Endothelial cell of umbilical vein (primary cell): ENCODE measurements at regions not wholly inside any gene's neighbourhood (a gene's known extent, or its start where the extent isn't known, plus 50 kb on each side); places are given as distances from the start of the nearest gene placed in this dataset.

Experiments used
- BruUV-seq: library from RNA; stranded (reverse); fragments of 400-500 nt; replicated peaks from 2 replicates; lab custom pipeline; 2021; lab: Mats Ljungman, UMichigan
- CTCF ChIA-PET: fragments of 300-600, 350-600 bp; sonication (Branson Sonifier 250); formaldehyde crosslinking; loops from one replicate; lab custom pipeline; 2021; ENCODE audit warnings: antibody characterized with exemption, inconsistent platforms; lab: Charles Lee
- POLR2A ChIA-PET: fragments of 300-600, 350-600 bp; sonication (Branson Sonifier 250); formaldehyde crosslinking; loops from one replicate; lab custom pipeline; 2021; ENCODE audit warnings: antibody characterized with exemption, inconsistent platforms; lab: Charles Lee
- DNase-seq: peaks from one replicate; pipeline ENCODE4 v3.0.0-alpha.2; 2011; ENCODE audit warnings: low read depth, low spot score
- FAIRE-seq: peaks from 2 replicates; lab custom pipeline; 2011; peaks lifted over from hg19 to GRCh38; lab: Jason Lieb, UNC
- H2AFZ ChIP-seq: 2 replicates; pipeline ENCODE4 v1.6.0; 2012; ENCODE audit warnings: low read depth, low read length, control low read depth, inconsistent platforms
- H3K27ac ChIP-seq: 2 replicates; pipeline ENCODE4 v1.5.1; 2011; ENCODE audit warnings: low read depth, mild to moderate bottlenecking, control low read depth, low read length, moderate library complexity; ENCODE audit not compliant: insufficient read depth
- H3K27me3 ChIP-seq, 2 experiments: 2 replicates each; pipeline versions ENCODE4 v1.6.0 to v1.6.1; 2011; ENCODE audit warnings: low read length in 2 of 2, mixed read lengths in 1 of 2; ENCODE audit not compliant: control insufficient read depth in 2 of 2, insufficient read depth in 2 of 2
- H3K36me3 ChIP-seq, 2 experiments: 2 replicates in 1 of 2; 3 replicates in 1 of 2; pipeline ENCODE4 v1.5.1; 2011; ENCODE audit warnings: low read length in 2 of 2, mild to moderate bottlenecking in 1 of 2, moderate library complexity in 1 of 2; ENCODE audit not compliant: control insufficient read depth in 2 of 2, insufficient read depth in 2 of 2; ENCODE audit errors: extremely low read depth in 1 of 2
- H3K4me1 ChIP-seq: 3 replicates; pipeline ENCODE4 v1.5.1; 2011; ENCODE audit warnings: mild to moderate bottlenecking, low read length; ENCODE audit not compliant: control insufficient read depth, insufficient read depth; ENCODE audit errors: extremely low read depth
- H3K4me2 ChIP-seq: 2 replicates; pipeline ENCODE4 v1.6.1; 2011; ENCODE audit warnings: low read length, control low read depth, mixed read lengths; ENCODE audit not compliant: insufficient read depth
- H3K4me3 ChIP-seq, 3 experiments: fragments of 200-600 bp in 1 of 3; sonication (generic), shearing (Covaris generic) in 1 of 3; replicated peaks in 1 of 3; 2 replicates each; pipeline ENCODE4 v1.5.1; 2011 to 2016; ENCODE audit warnings: control low read depth in 3 of 3, low read length in 3 of 3, mild to moderate bottlenecking in 2 of 3, inconsistent platforms in 1 of 3, low read depth in 1 of 3, moderate library complexity in 1 of 3; ENCODE audit not compliant: insufficient read depth in 1 of 3
- H3K79me2 ChIP-seq: 2 replicates; pipeline ENCODE4 v1.6.0; 2012; ENCODE audit warnings: low read length, inconsistent platforms; ENCODE audit not compliant: control insufficient read depth, insufficient read depth
- H3K9ac ChIP-seq: replicated peaks from 2 replicates; pipeline ENCODE3; 2011; ENCODE audit warnings: low read length, control low read depth; ENCODE audit not compliant: insufficient read depth; ENCODE audit errors: extremely low read depth
- H3K9me1 ChIP-seq: replicated peaks from 3 replicates; pipeline ENCODE4 v1.6.0; 2011; ENCODE audit warnings: mild to moderate bottlenecking, low read length; ENCODE audit not compliant: control insufficient read depth, insufficient read depth; ENCODE audit errors: extremely low read depth
- H3K9me3 ChIP-seq: replicated peaks from 2 replicates; pipeline ENCODE4 v1.5.1; 2012; ENCODE audit warnings: low read length, inconsistent platforms; ENCODE audit not compliant: control insufficient read depth, insufficient read depth
- H4K20me1 ChIP-seq: replicated peaks from 2 replicates; pipeline ENCODE3; 2011; ENCODE audit warnings: mild to moderate bottlenecking, low read length; ENCODE audit not compliant: control insufficient read depth, insufficient read depth; ENCODE audit errors: extremely low read depth
- CTCF ChIP-seq, 2 donors: IDR thresholded peaks; 1 replicate in 1 of 2; 2 replicates in 1 of 2; pipeline ENCODE4 v1.5.1; 2011; ENCODE audit warnings: low read length in 2 of 2, mild to moderate bottlenecking in 2 of 2, moderate library complexity in 2 of 2, control low read depth in 1 of 2, inconsistent platforms in 1 of 2, low read depth in 1 of 2; ENCODE audit not compliant: insufficient read depth in 1 of 2; ENCODE audit errors: extremely low read depth in 1 of 2
- JUN ChIP-seq: IDR thresholded peaks from 2 replicates; pipeline ENCODE4 v1.6.1; 2011; ENCODE audit warnings: borderline replicate concordance, low read depth; ENCODE audit not compliant: insufficient read length, insufficient read depth
- MYC ChIP-seq: IDR thresholded peaks from one replicate; pipeline ENCODE4 v1.6.1; 2011; ENCODE audit warnings: mild to moderate bottlenecking, low read depth, low read length
- dilution Hi-C: fragments of 300-500 bp; cut with MboI; formaldehyde crosslinking; loops from one replicate; pipeline ENCODE4 v1.15.0; 2019; ENCODE audit warnings: low sequenced_read_pairs; ENCODE audit not compliant: extremely low pct_ligation_motif_present
- intact Hi-C: fragments of 100-400 bp; cut with micrococcal nuclease; formaldehyde crosslinking; loops from one replicate; pipeline ENCODE4 v1.10.0; 2022

DNA sequence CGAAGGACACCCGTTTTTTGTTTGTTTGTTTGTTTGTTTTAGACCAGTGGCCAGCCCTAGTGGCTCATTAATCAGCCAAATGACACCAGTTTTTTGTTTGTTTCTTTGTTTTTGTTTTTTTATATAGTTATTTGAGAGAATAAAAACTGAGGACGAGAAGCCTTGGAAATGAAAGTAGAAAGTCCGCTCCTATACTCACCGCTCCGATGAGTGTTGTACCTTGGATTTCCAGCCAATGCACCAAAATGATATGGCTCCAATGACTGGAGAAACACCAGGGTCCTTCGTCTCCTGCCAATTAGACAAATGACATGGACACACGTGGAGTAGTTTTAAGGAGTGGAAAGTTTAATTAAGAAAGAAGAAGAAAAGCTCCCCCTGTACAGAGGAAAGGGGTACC is 87.9 kb downstream of the ZXDA start:
- Histone ChIP-seq H3K4me1 (no peaks in the 10 kb centered on the region), H3K4me2 (no peak overlapping the region), H2AFZ (no peak overlapping the region), H4K20me1 (no peaks in the 10 kb centered on the region), H3K27me3 (no peaks in the 10 kb centered on the region), H3K9ac (no peak overlapping the region), H3K9me3 (no peaks in the 10 kb centered on the region), H3K36me3 (no peaks in the 10 kb centered on the region), H3K79me2 (no peaks in the 10 kb centered on the region), H3K9me1 (no peaks in the 10 kb centered on the region), H3K4me3 (no peak overlapping the region), H3K27ac (no peak overlapping the region)
- DNase-seq (no peak), FAIRE-seq (no peak)
- ChIA-PET CTCF (interaction anchor here (0.6 to 6.0 kb wide), 10 partner anchors 79 to 1058 kb away, joined by 3 to 55 read pairs (median 5); no protein-coding TSS in a partner anchor), POLR2A (no interaction called here)
- no TSS peak for BruUV-seq
- intact Hi-C loops: no loop called here
- dilution Hi-C loops: no loop called here
- TF ChIP-seq JUN: no peak

DNA sequence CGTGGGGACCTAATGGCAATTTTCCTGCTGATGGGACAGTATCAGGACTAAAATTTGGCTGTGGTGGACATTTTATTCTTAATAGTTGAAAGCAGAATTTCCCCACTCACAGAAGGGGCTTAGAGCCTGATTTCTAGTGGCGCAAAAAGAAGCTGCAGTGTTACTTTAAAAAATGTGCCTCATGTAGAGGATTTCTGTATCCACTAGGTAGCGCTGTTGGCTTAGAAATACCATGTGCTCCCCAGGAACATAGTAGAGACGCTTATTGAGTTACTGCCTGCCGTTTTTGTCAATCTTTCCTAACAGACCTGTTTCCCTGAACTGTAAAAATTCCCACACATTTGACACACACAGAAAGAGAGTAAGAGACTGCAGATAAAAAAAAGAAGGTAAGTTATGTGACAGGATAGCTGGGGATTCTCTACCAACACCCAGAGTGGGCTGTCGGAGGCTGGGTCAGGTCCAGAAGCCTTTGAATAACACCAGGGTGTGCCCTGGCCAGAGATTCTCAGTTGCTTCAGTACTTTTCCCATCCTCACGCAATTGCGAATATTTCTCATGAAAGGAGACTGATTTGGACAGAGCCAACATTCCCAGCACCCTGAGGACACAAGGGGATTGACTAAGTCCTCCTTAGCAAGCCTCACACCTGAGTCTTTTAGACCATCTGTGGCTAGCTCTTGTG is 88.4 kb downstream of the ZXDA start:
- Histone ChIP-seq H3K36me3 (no peaks in the 10 kb centered on the region), H3K9me3 (no peaks in the 10 kb centered on the region), H4K20me1 (no peaks in the 10 kb centered on the region), H3K4me3 (no peak overlapping the region), H3K79me2 (no peaks in the 10 kb centered on the region), H3K4me2 (peak overlapping the region; percentile 42), H3K4me1 (no peaks in the 10 kb centered on the region), H3K27ac (no peak overlapping the region), H2AFZ (no peak overlapping the region), H3K9me1 (no peaks in the 10 kb centered on the region), H3K27me3 (no peaks in the 10 kb centered on the region), H3K9ac (no peak overlapping the region)
- TF ChIP-seq MYC: no peak
- peak; percentile 29 to 40 for TF ChIP-seq CTCF (IDR thresholded peaks at IDR 0.05; ENCODE audit: extremely low read depth in 1 of 2, insufficient read depth in 1 of 2, low read depth in 1 of 2, low read length in 2 of 2)
- CTCF ChIA-PET: interaction anchor here (0.6 to 6.0 kb wide), 15 partner anchors 15 to 1057 kb away, joined by 3 to 55 read pairs (median 4); no protein-coding TSS in a partner anchor
- DNase-seq: peak; percentile 67
- BruUV-seq: no TSS peak
- FAIRE-seq: peak; percentile 91
- POLR2A ChIA-PET: no interaction called here
- intact Hi-C loops: loop anchor here (1.0 kb wide), 2 partner anchors 97 to 107 kb away; no protein-coding TSS in a partner anchor
- dilution Hi-C loops: no loop called here
